Right lobe of liver (tissue), 6 donors: ENCODE measurements at regions not wholly inside any gene's neighbourhood (a gene's known extent, or its start where the extent isn't known, plus 50 kb on each side); places are given as distances from the start of the nearest gene placed in this dataset.
A peak's percentile ranks its signal among the peaks of the same experiment; 100 is the strongest.

Experiments
- ATAC-seq, 4 donors: fragments of 200-7000 bp; cut with Tn5 transposase; one replicate each; pipeline ENCODE4 v1.9.1; 2020; ENCODE audit warnings: mild to moderate bottlenecking in 4 of 4, moderate library complexity in 4 of 4
- DNase-seq, 3 donors: peaks; one replicate each; pipeline ENCODE4 v3.0.0-alpha.2; 2020
- H3K27ac ChIP-seq, 3 donors: fragments of 200-600 bp; one replicate each; pipeline ENCODE4 v1.8.0; 2022
- H3K27me3 ChIP-seq, 2 donors: fragments of 200-600 bp; one replicate each; pipeline ENCODE4 v1.8.0; 2022
- H3K36me3 ChIP-seq, 4 donors: fragments of 200-600 bp; sonication (generic) in 1 of 4; one replicate each; pipeline versions ENCODE4 v1.5.1 to v1.8.0; 2017 to 2022; ENCODE audit warnings: control low read depth in 1 of 4
- H3K4me1 ChIP-seq, 4 donors: fragments of 200-600 bp; sonication (generic) in 1 of 4; one replicate each; pipeline versions ENCODE4 v1.5.1 to v1.8.0; 2017 to 2022; ENCODE audit warnings: control low read depth in 1 of 4
- H3K4me3 ChIP-seq, 3 donors: fragments of 200-600 bp; one replicate each; pipeline ENCODE4 v1.8.0; 2022
- H3K9me3 ChIP-seq, 4 donors: fragments of 200-600 bp; sonication (generic) in 1 of 4; one replicate each; pipeline versions ENCODE4 v1.5.1 to v1.8.0; 2017 to 2022; ENCODE audit warnings: control low read depth in 1 of 4
- CTCF ChIP-seq, 4 donors: fragments of 200-600 bp in 3 of 4; fragments of 450-650 bp in 1 of 4; IDR thresholded peaks; one replicate each; pipeline versions ENCODE4 v1.5.1 to v1.8.0; 2016 to 2022; ENCODE audit warnings: antibody characterized with exemption in 4 of 4, mild to moderate bottlenecking in 2 of 4
- POLR2A ChIP-seq: fragments of 450-650 bp; IDR thresholded peaks from one replicate; pipeline ENCODE4 v1.6.1; 2017; ENCODE audit warnings: antibody characterized with exemption, mild to moderate bottlenecking
- WGBS: methylation state at CpG from one replicate; pipeline ENCODE4 v1.1.6; 2018; ENCODE audit warnings: low coverage, low lambda C conversion rate; ENCODE audit not compliant: insufficient coverage; ENCODE audit errors: missing lambda C conversion rate; 5-methylcytosine and 5-hydroxymethylcytosine counted together
- intact Hi-C, 2 donors: fragments of 100-400 bp; cut with DNase I; formaldehyde crosslinking; loops; one replicate each; pipeline versions ENCODE4 v1.11.2 to v1.14.1; 2022
- donor health status: DM: no; HTN: yes; CAD: no.
- donor health status: DM: no; HTN: no; CAD: no.
- donor health status: DM: no; HTN: no; CAD: no.
- donor health status: DM: no; HTN: yes; CAD: no.
- donor health status: DM: no; HTN: yes; CAD: no.

- no peaks in the 10 kb centered on the region for H3K36me3 ChIP-seq
- TF ChIP-seq POLR2A (no peak), CTCF (IDR thresholded peaks at IDR 0.05) (no peak)
- 68% methylated on average over 1 of the region's 1 CpG for WGBS
- no peak for DNase-seq
- H3K4me3 ChIP-seq = no peak overlapping the region
- no peaks in the 10 kb centered on the region for H3K9me3 ChIP-seq
- no peaks in the 10 kb centered on the region for H3K4me1 ChIP-seq
- intact Hi-C loops = no loop called here
- no peak for ATAC-seq
- H3K27ac ChIP-seq = no peak overlapping the region
- no peaks in the 10 kb centered on the region for H3K27me3 ChIP-seq
Observed at GRCh38 chr21:19320291-19320690, 916.7 kb upstream of the TMPRSS15 start.

GRCh38 chr21:19321688-19322087 lies 918.1 kb upstream of the TMPRSS15 start:
- DNase-seq = no peak
- intact Hi-C loops = no loop called here
- no peak overlapping the region for H3K4me3 ChIP-seq
- no peak for ATAC-seq
- TF ChIP-seq CTCF (IDR thresholded peaks at IDR 0.05) = no peak
- TF ChIP-seq POLR2A = no peak
- no peak overlapping the region for H3K27ac ChIP-seq
- no peaks in the 10 kb centered on the region for H3K9me3 ChIP-seq
- 32% methylated on average over 3 of the region's 3 CpGs for WGBS
- H3K27me3 ChIP-seq = no peaks in the 10 kb centered on the region
- H3K36me3 ChIP-seq = no peaks in the 10 kb centered on the region
- H3K4me1 ChIP-seq = no peaks in the 10 kb centered on the region

GRCh38 chr21:19322360-19322759 lies 918.8 kb upstream of the TMPRSS15 start:
- no peak overlapping the region for H3K4me3 ChIP-seq
- DNase-seq (no peak), ATAC-seq (no peak)
- no peaks in the 10 kb centered on the region for H3K9me3 ChIP-seq
- TF ChIP-seq POLR2A (no peak), CTCF (IDR thresholded peaks at IDR 0.05) (peak in 2 of 4 donors; percentile 10 to 22)
- no peaks in the 10 kb centered on the region for H3K36me3 ChIP-seq
- WGBS = 16% methylated on average over 1 of the region's 1 CpG
- intact Hi-C loops = no loop called here
- H3K27ac ChIP-seq = no peak overlapping the region
- H3K4me1 ChIP-seq = no peaks in the 10 kb centered on the region
- no peaks in the 10 kb centered on the region for H3K27me3 ChIP-seq

GRCh38 chr21:19326531-19327319 lies 923.1 kb upstream of the TMPRSS15 start:
- WGBS = 47% methylated on average over 6 of the region's 6 CpGs
- Histone ChIP-seq H3K27ac (no peak overlapping the region), H3K27me3 (no peaks in the 10 kb centered on the region), H3K36me3 (no peaks in the 10 kb centered on the region), H3K9me3 (no peaks in the 10 kb centered on the region), H3K4me3 (no peak overlapping the region), H3K4me1 (no peaks in the 10 kb centered on the region)
- intact Hi-C loops = no loop called here
- TF ChIP-seq CTCF (IDR thresholded peaks at IDR 0.05) (no peak), POLR2A (no peak)
- DNase-seq (no peak), ATAC-seq (no peak)
